ENCODE measurements at regions not wholly inside any gene's neighbourhood (a gene's known extent, or its start where the extent isn't known, plus 50 kb on each side); places are given as distances from the start of the nearest gene placed in this dataset.

GRCh38 chr16:86117235-86117634 is 218.3 kb downstream of the IRF8 start:
- TF ChIP-seq CTCF (IDR thresholded peaks at IDR 0.05) (no peak), POLR2A (IDR thresholded peaks at IDR 0.05) (no peak)
